IPS-15b (cell line): ENCODE measurements at regions not wholly inside any gene's neighbourhood (a gene's known extent, or its start where the extent isn't known, plus 50 kb on each side); places are given as distances from the start of the nearest gene placed in this dataset.
"Not testable (repeated sequence)": the region's sequence is repeated elsewhere in the genome, so short reads cannot be mapped to it uniquely, and the experiment has no call there.

ENCODE experiments used
- H3K27me3 ChIP-seq: one replicate; pipeline ENCODE4 v1.6.1; 2013; ENCODE audit warnings: low read length; ENCODE audit not compliant: control insufficient read depth, insufficient read depth
- H3K36me3 ChIP-seq: one replicate; pipeline ENCODE4 v1.6.1; 2013; ENCODE audit warnings: low read length; ENCODE audit not compliant: control insufficient read depth, insufficient read depth
- H3K4me1 ChIP-seq: one replicate; pipeline ENCODE4 v1.6.1; 2013; ENCODE audit warnings: mild to moderate bottlenecking, low read length; ENCODE audit not compliant: control insufficient read depth, insufficient read depth
- H3K4me3 ChIP-seq: one replicate; pipeline ENCODE4 v1.5.1; 2013; ENCODE audit warnings: low read depth, low read length
- H3K9ac ChIP-seq: one replicate; pipeline ENCODE4 v1.6.1; 2013; ENCODE audit warnings: low read depth, mild to moderate bottlenecking, low read length
- H3K9me3 ChIP-seq: one replicate; pipeline ENCODE4 v1.6.1; 2013; ENCODE audit warnings: mild to moderate bottlenecking, low read length; ENCODE audit not compliant: control insufficient read depth, insufficient read depth

DNA sequence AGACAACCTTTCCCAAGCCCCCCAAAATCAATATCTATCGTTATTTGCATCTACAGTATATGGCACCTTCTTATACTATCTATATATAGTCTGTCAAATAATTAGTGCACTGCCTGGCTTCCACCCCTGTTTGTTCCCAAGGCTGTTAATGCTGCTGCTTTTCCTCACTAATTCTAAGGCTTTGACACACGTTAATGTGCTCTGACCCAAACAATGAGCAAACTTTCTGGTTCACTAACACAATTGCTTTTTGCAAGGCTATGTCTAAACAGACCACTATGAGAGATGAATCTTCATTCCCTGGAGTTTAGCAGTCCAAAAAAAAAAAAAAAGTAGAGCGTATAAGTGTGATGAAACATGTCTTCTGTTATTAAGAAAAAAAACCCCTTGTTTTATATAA, 360.9 kb upstream of the AGA start:
- Histone ChIP-seq H3K9me3 (no peaks in the 10 kb centered on the region), H3K36me3 (no peaks in the 10 kb centered on the region), H3K9ac (no peak overlapping the region), H3K4me3 (no peak overlapping the region), H3K4me1 (peaks cover 4% of the 10 kb centered on the region), H3K27me3 (no peaks in the 10 kb centered on the region)

GRCh38 chr4:177809791-177810190, 367.6 kb upstream of the AGA start:
- H3K4me3 ChIP-seq = no peak overlapping the region

GRCh38 chr4:177810220-177810619, 368.0 kb upstream of the AGA start:
- Histone ChIP-seq H3K9ac (no peak overlapping the region), H3K9me3 (no peaks in the 10 kb centered on the region), H3K4me3 (no peak overlapping the region), H3K36me3 (no peaks in the 10 kb centered on the region), H3K27me3 (no peaks in the 10 kb centered on the region), H3K4me1 (no peaks in the 10 kb centered on the region)

More at GRCh38 chr4:177809791-177810190, 367.6 kb upstream of the AGA start:
- Histone ChIP-seq H3K27me3 (no peaks in the 10 kb centered on the region), H3K4me1 (no peaks in the 10 kb centered on the region), H3K9ac (no peak overlapping the region), H3K9me3 (no peaks in the 10 kb centered on the region), H3K36me3 (no peaks in the 10 kb centered on the region)

DNA sequence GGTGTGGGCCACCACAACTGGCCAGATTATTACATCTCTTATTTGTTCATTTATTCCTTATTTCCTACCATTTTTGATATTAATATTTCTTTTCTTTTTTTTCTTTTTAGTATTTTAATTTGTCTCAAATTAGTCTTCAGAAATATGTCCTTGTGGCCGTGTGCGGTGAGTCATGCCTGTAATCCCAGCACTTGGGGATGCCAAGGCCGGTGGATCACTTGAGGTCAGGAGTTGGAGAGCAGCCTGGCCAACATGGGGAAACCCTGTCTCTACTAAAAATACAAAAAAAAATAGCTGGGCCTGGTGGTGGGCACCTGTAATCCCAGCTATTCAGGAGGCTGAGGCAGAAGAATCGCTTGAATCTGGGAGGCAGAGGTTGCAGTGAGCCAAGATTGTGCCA, 376.2 kb upstream of the AGA start:
- H3K9me3 ChIP-seq, H3K4me1 ChIP-seq, H3K36me3 ChIP-seq, H3K27me3 ChIP-seq, H3K4me3 ChIP-seq, H3K9ac ChIP-seq: not testable (repeated sequence)

DNA sequence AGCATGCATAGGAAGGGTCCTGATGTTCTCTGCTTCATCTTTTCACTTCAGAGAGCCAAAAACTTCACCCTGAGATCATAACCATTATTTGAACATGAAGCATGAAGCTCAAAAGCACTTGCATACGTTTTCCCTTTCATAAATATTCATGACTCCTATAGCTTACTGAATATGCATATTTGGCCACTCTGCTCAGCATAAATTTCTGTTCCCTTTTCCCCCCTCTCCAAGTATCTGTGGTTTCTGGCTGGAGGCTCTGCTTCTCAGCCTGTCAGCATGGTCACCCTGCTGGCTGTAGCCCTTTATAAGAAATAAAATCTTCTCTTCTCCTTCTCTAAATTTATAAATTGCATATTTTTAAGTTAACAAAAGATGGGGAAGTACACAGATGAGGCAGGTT, 384.7 kb upstream of the AGA start:
- no peaks in the 10 kb centered on the region for H3K27me3 ChIP-seq
- H3K4me3 ChIP-seq = no peak overlapping the region
- H3K9me3 ChIP-seq = no peaks in the 10 kb centered on the region
- no peak overlapping the region for H3K9ac ChIP-seq
- H3K36me3 ChIP-seq = no peaks in the 10 kb centered on the region
- H3K4me1 ChIP-seq = no peaks in the 10 kb centered on the region

- Histone ChIP-seq H3K4me1 (no peaks in the 10 kb centered on the region), H3K4me3 (no peak overlapping the region), H3K9me3 (no peaks in the 10 kb centered on the region), H3K27me3 (no peaks in the 10 kb centered on the region), H3K9ac (no peak overlapping the region), H3K36me3 (no peaks in the 10 kb centered on the region)
These were observed 399.0 kb upstream of the AGA start for GRCh38 chr4:177841258-177841657.

DNA sequence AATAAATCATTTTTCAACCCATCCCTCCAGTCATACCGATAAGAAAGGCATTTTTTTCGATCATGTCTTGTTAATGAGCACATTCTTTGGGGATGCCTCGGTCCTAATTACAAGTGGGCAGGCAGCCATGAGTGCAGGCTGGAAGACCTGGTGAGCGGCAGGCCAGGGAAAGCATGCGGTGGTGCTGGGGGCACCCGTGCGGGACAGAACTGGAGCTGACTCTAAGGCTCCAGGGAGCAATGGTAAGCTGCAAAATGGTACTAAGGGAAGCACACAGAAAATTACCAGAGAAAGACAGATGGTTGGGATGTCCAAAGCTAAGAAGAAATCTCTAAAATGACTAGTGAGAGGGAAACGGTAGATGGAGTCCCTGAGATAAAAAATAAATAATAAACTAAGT, 411.0 kb upstream of the AGA start:
- Histone ChIP-seq H3K9ac (no peak overlapping the region), H3K27me3 (no peaks in the 10 kb centered on the region), H3K36me3 (no peaks in the 10 kb centered on the region), H3K9me3 (no peaks in the 10 kb centered on the region), H3K4me1 (peaks cover 9% of the 10 kb centered on the region), H3K4me3 (no peak overlapping the region)

- Histone ChIP-seq H3K4me3 (no peak overlapping the region), H3K4me1 (peaks cover 9% of the 10 kb centered on the region), H3K9me3 (no peaks in the 10 kb centered on the region), H3K27me3 (no peaks in the 10 kb centered on the region), H3K9ac (no peak overlapping the region), H3K36me3 (no peaks in the 10 kb centered on the region)
These were observed 413.4 kb upstream of the AGA start for GRCh38 chr4:177855507-177856197.

DNA sequence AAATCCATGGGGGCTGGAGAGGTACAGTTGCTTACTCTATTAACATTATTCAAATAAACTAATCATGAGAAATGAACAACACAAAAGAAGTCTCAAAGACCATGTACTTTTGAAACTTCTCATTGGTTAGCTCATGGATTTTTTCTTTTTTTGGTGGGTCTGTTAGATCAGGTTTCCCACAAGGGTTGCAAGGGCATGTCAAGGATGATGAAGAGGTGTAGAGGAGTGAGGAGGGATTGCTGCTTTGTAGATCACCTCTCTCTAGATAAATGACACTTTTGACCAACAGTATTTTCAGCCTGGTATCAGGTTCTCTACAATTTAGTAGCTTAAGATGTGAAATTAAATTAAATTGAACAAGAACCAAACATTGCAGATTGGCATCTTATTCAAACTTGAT, 417.9 kb upstream of the AGA start:
- no peak overlapping the region for H3K9ac ChIP-seq
- no peaks in the 10 kb centered on the region for H3K36me3 ChIP-seq
- no peak overlapping the region for H3K4me3 ChIP-seq
- H3K27me3 ChIP-seq = no peaks in the 10 kb centered on the region
- no peaks in the 10 kb centered on the region for H3K9me3 ChIP-seq
- peaks cover 9% of the 10 kb centered on the region for H3K4me1 ChIP-seq

GRCh38 chr4:177861551-177862094, 419.4 kb upstream of the AGA start:
- Histone ChIP-seq H3K4me1 (no peaks in the 10 kb centered on the region), H3K4me3 (no peak overlapping the region), H3K36me3 (no peaks in the 10 kb centered on the region), H3K9ac (no peak overlapping the region), H3K27me3 (no peaks in the 10 kb centered on the region), H3K9me3 (no peaks in the 10 kb centered on the region)

- Histone ChIP-seq H3K9ac (no peak overlapping the region), H3K4me3 (no peak overlapping the region), H3K4me1 (no peaks in the 10 kb centered on the region), H3K36me3 (no peaks in the 10 kb centered on the region), H3K9me3 (no peaks in the 10 kb centered on the region), H3K27me3 (no peaks in the 10 kb centered on the region)
These were observed 420.4 kb upstream of the AGA start for GRCh38 chr4:177862541-177863176.

DNA sequence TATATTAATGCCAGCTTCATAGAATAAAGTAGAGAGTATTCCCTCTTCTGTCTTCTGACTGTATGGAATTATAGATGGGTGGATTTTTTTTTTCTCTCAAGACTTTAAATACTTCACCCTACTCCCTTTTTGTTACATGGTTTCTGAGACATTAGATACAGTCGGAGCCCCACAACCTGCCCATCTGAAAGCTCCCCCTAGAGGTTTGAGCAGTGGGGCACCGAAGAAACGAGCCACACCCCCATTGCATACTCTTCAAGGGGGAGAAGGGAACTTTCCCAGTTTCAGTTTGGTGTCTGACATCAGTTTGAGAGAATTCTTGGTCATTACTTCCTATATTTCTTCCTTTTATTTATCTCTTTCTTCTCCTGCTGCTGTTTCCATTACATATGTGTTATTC, 437.6 kb upstream of the AGA start:
- Histone ChIP-seq H3K4me1 (no peaks in the 10 kb centered on the region), H3K4me3 (no peak overlapping the region), H3K36me3 (no peaks in the 10 kb centered on the region), H3K9me3 (no peaks in the 10 kb centered on the region), H3K27me3 (no peaks in the 10 kb centered on the region), H3K9ac (no peak overlapping the region)
